ENCODE measurements at regions not wholly inside any gene's neighbourhood (a gene's known extent, or its start where the extent isn't known, plus 50 kb on each side); places are given as distances from the start of the nearest gene placed in this dataset.

DNA sequence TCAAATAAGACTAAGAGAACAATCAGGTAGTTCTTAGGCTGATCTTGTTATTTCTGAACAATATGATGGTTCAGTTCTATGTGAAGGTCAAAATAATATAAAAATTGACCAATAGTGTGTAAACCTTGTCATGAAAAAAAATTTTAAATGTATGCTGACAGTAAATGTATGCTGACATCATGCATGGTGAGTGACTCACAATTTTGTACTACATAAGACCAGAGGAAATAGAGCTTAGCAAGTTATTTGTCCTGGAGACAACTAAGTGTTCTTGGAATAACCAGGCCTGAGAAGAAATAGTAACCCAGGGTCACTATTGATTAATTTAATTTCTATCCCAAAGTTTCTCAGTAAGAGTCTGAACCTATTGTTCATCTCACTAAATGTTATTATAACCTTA is 182.2 kb upstream of the PCDH15 start:
- TF ChIP-seq FOXP2 (optimal IDR thresholded peaks at IDR 0.05; ENCODE audit: borderline replicate concordance, extremely low read depth, extremely low read length, insufficient read depth) = no peak
- TF ChIP-seq TAF1 (IDR thresholded peaks at IDR 0.05; ENCODE audit: borderline replicate concordance, insufficient read depth, low read length) = no peak
- TF ChIP-seq, protein P1, sequence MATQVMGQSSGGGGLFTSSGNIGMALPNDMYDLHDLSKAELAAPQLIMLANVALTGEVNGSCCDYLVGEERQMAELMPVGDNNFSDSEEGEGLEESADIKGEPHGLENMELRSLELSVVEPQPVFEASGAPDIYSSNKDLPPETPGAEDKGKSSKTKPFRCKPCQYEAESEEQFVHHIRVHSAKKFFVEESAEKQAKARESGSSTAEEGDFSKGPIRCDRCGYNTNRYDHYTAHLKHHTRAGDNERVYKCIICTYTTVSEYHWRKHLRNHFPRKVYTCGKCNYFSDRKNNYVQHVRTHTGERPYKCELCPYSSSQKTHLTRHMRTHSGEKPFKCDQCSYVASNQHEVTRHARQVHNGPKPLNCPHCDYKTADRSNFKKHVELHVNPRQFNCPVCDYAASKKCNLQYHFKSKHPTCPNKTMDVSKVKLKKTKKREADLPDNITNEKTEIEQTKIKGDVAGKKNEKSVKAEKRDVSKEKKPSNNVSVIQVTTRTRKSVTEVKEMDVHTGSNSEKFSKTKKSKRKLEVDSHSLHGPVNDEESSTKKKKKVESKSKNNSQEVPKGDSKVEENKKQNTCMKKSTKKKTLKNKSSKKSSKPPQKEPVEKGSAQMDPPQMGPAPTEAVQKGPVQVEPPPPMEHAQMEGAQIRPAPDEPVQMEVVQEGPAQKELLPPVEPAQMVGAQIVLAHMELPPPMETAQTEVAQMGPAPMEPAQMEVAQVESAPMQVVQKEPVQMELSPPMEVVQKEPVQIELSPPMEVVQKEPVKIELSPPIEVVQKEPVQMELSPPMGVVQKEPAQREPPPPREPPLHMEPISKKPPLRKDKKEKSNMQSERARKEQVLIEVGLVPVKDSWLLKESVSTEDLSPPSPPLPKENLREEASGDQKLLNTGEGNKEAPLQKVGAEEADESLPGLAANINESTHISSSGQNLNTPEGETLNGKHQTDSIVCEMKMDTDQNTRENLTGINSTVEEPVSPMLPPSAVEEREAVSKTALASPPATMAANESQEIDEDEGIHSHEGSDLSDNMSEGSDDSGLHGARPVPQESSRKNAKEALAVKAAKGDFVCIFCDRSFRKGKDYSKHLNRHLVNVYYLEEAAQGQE (IDR thresholded peaks at IDR 0.05; ENCODE audit: insufficient read depth in 1 of 2, low read depth in 2 of 2, low read length in 2 of 2) = no peak
- TF ChIP-seq POLR2AphosphoS5 (IDR thresholded peaks at IDR 0.05; ENCODE audit: low read depth, low read length) = no peak
- no peak for TF ChIP-seq SIN3A (IDR thresholded peaks at IDR 0.05; ENCODE audit: borderline replicate concordance, insufficient read depth, low read length)

DNA sequence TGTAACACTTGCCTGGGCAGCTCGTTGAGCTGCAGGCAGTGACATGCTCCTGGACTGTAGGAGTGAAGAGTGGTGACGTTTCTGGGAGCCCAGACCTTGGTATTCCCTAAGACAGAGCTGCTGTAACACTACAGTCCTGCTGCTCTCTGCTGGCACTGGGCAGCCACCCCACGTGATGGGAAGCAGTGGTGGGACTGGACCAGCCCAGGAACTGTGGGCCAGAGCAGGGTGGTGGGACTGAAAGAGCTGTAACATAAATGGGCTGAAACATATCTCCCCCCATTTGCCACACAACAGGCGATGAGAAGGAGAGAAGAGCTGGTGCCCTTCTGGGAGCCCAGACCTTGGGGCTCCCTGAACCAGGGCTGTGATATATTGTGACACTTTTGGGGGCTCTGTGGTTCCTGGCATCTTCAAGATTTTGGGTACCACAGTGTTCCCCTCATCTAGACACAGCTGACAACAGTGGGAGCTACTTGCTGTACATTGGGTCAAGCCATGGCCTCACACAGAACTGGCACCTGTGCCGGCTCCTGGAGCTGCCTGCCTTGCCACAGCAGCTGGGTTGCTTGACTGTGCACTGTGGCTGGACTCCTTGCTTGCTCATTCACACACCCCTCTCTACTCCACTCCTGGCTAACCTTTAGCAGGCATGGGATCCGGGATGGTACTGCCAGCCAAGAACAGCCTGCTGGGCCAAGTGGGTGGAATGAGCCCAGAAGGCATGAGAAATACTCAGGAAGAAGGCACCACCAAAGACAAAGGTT is 161.3 kb upstream of the PCDH15 start:
- TF ChIP-seq POLR2AphosphoS5 (IDR thresholded peaks at IDR 0.05; ENCODE audit: low read depth, low read length) = no peak
- TF ChIP-seq, protein P1 (IDR thresholded peaks at IDR 0.05; ENCODE audit: insufficient read depth in 1 of 2, low read depth in 2 of 2, low read length in 2 of 2) = no peak
- TF ChIP-seq TAF1 (IDR thresholded peaks at IDR 0.05; ENCODE audit: borderline replicate concordance, insufficient read depth, low read length) = no peak
- TF ChIP-seq FOXP2 (optimal IDR thresholded peaks at IDR 0.05; ENCODE audit: borderline replicate concordance, extremely low read depth, extremely low read length, insufficient read depth) = no peak
- no peak for TF ChIP-seq SIN3A (IDR thresholded peaks at IDR 0.05; ENCODE audit: borderline replicate concordance, insufficient read depth, low read length)

DNA sequence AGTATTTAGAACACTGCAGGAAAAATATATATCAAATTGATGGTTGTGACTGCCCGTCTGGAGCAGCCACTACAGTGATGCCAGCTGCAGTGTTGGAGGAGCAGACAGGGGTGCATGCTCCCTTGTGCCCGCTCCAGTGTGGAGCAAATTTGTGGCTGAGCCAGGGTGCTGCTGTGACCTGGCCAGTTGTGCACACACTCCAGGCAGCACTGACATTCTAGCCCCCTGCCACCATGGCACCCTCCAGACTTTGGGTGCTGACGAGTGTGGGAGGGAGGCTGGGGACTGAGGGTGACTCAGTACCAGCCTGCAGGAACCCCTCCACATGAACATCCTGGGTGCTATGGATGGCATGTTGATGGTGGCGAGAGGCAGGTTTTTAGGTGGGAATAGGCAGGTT is 160.0 kb upstream of the PCDH15 start:
- TF ChIP-seq SIN3A (IDR thresholded peaks at IDR 0.05; ENCODE audit: borderline replicate concordance, insufficient read depth, low read length) (no peak), TAF1 (IDR thresholded peaks at IDR 0.05; ENCODE audit: borderline replicate concordance, insufficient read depth, low read length) (no peak), POLR2AphosphoS5 (IDR thresholded peaks at IDR 0.05; ENCODE audit: low read depth, low read length) (no peak), FOXP2 (optimal IDR thresholded peaks at IDR 0.05; ENCODE audit: borderline replicate concordance, extremely low read depth, extremely low read length, insufficient read depth) (no peak)
- TF ChIP-seq, protein P1 (IDR thresholded peaks at IDR 0.05; ENCODE audit: insufficient read depth in 1 of 2, low read depth in 2 of 2, low read length in 2 of 2) = no peak

DNA sequence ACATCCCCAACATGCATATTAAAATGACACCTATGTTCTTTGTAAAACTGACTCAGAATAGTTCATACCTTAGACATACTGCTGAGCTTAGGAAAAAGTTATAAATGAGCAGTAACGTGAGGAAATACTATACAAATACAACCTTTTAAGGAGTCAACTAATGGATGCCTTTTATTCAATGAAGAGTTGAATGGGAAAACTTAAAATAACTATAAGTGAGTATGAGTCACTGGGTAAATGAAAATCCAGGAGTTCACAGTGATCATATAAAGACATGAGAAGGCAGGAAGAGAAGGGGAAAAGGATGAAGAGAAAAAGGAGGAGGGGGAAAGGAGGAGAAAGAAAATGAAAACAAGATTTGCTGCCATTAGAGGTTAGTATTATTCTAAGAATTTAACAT is 157.8 kb upstream of the PCDH15 start:
- no peak for TF ChIP-seq FOXP2 (optimal IDR thresholded peaks at IDR 0.05; ENCODE audit: borderline replicate concordance, extremely low read depth, extremely low read length, insufficient read depth)
- no peak for TF ChIP-seq SIN3A (IDR thresholded peaks at IDR 0.05; ENCODE audit: borderline replicate concordance, insufficient read depth, low read length)
- no peak for TF ChIP-seq POLR2AphosphoS5 (IDR thresholded peaks at IDR 0.05; ENCODE audit: low read depth, low read length)
- TF ChIP-seq, protein P1 (IDR thresholded peaks at IDR 0.05; ENCODE audit: insufficient read depth in 1 of 2, low read depth in 2 of 2, low read length in 2 of 2) = no peak
- no peak for TF ChIP-seq TAF1 (IDR thresholded peaks at IDR 0.05; ENCODE audit: borderline replicate concordance, insufficient read depth, low read length)
